Fibroblast of the aortic adventitia (primary cell): ENCODE measurements at regions not wholly inside any gene's neighbourhood (a gene's known extent, or its start where the extent isn't known, plus 50 kb on each side); places are given as distances from the start of the nearest gene placed in this dataset.
A peak's percentile ranks its signal among the peaks of the same experiment; 100 is the strongest.
"Not testable (repeated sequence)": the region's sequence is repeated elsewhere in the genome, so short reads cannot be mapped to it uniquely, and the experiment has no call there.

ENCODE experiments used
- DNase-seq: peaks from one replicate; pipeline ENCODE4 v3.0.0-alpha.2; 2010; ENCODE audit warnings: low read depth
- H3K4me3 ChIP-seq: 2 replicates; pipeline ENCODE4 v1.5.1; 2011; ENCODE audit warnings: low read depth, mild to moderate bottlenecking, control low read depth, low read length, moderate library complexity
- CTCF ChIP-seq: IDR thresholded peaks from 2 replicates; pipeline ENCODE4 v1.5.1; 2011; ENCODE audit warnings: mild to moderate bottlenecking, low read length, control low read depth, inconsistent platforms; ENCODE audit not compliant: insufficient read depth

GRCh38 chr5:57741336-57741735, 258.7 kb upstream of the ACTBL2 start:
- DNase-seq, result no peak
- no peak overlapping the region for H3K4me3 ChIP-seq
- TF ChIP-seq CTCF, result no peak

GRCh38 chr5:57738787-57739186, 256.2 kb upstream of the ACTBL2 start:
- TF ChIP-seq CTCF, result no peak
- no peak overlapping the region for H3K4me3 ChIP-seq
- no peak for DNase-seq

GRCh38 chr5:57738301-57738700, 255.7 kb upstream of the ACTBL2 start:
- TF ChIP-seq CTCF, result no peak
- no peak overlapping the region for H3K4me3 ChIP-seq
- no peak for DNase-seq

- no peak for TF ChIP-seq CTCF
- peak; percentile 19 for DNase-seq
- H3K4me3 ChIP-seq, result no peak overlapping the region
Observed at GRCh38 chr5:57736716-57737115, 254.1 kb upstream of the ACTBL2 start.

- not testable (repeated sequence) for H3K4me3 ChIP-seq
- DNase-seq, result peak; percentile 94
Observed at GRCh38 chr5:57735279-57736153, 252.9 kb upstream of the ACTBL2 start.

- no peak overlapping the region for H3K4me3 ChIP-seq
- DNase-seq, result peak; percentile 30
- peak; percentile 20 for TF ChIP-seq CTCF
Observed at GRCh38 chr5:57734296-57734695, 251.7 kb upstream of the ACTBL2 start.

- no peak for TF ChIP-seq CTCF
- no peak overlapping the region for H3K4me3 ChIP-seq
- no peak for DNase-seq
Observed at GRCh38 chr5:57727591-57727990, 245.0 kb upstream of the ACTBL2 start.
